IMR-90 (cell line): ENCODE measurements at regions not wholly inside any gene's neighbourhood (a gene's known extent, or its start where the extent isn't known, plus 50 kb on each side); places are given as distances from the start of the nearest gene placed in this dataset.

Experiments
- ATAC-seq: fragments of 200-7000 bp; cut with Tn5 transposase; 2 replicates; pipeline ENCODE4 v1.9.1; 2020; ENCODE audit warnings: low read depth, mild to moderate bottlenecking, moderate library complexity
- BruUV-seq: library from RNA; stranded (reverse); fragments of 400-500 nt; replicated peaks from 2 replicates; lab custom pipeline; 2021; lab: Mats Ljungman, UMichigan
- CTCF ChIA-PET: fragments of 300-600 bp; formaldehyde crosslinking; extraction: SDS; loops from one replicate; lab custom pipeline; 2021; ENCODE audit warnings: antibody characterized with exemption; lab: Yijun Ruan, JAX
- POLR2A ChIA-PET: fragments of 300-600 bp; sonication (Branson Sonifier 250); formaldehyde crosslinking; loops from one replicate; lab custom pipeline; 2022; ENCODE audit warnings: antibody characterized with exemption; ENCODE audit not compliant: unreplicated experiment; lab: Charles Lee
- DNase-seq: peaks from one replicate; pipeline ENCODE4 v3.0.0; 2013
- H2AFZ ChIP-seq: replicated peaks from 2 replicates; pipeline ENCODE3; 2013; ENCODE audit warnings: low read length, mild to moderate bottlenecking; ENCODE audit not compliant: poor library complexity
- H2AK5ac ChIP-seq: 2 replicates; pipeline ENCODE4 v1.6.1; 2013; ENCODE audit warnings: low read depth, low read length, inconsistent platforms
- H2AK9ac ChIP-seq: replicated peaks from 2 replicates; pipeline ENCODE3; 2013; ENCODE audit warnings: mild to moderate bottlenecking, low read depth, low read length, moderate library complexity; ENCODE audit not compliant: poor library complexity
- H2BK120ac ChIP-seq: 2 replicates; pipeline ENCODE4 v1.6.1; 2013; ENCODE audit warnings: low read depth, low read length, inconsistent platforms
- H2BK15ac ChIP-seq: 3 replicates; pipeline ENCODE4 v1.6.1; 2013; ENCODE audit warnings: low read depth, low read length, inconsistent platforms
- H2BK20ac ChIP-seq: 2 replicates; pipeline ENCODE4 v1.6.1; 2013; ENCODE audit warnings: low read depth, mild to moderate bottlenecking, inconsistent platforms, low read length, moderate library complexity
- H2BK5ac ChIP-seq: 2 replicates; pipeline ENCODE4 v1.6.1; 2013; ENCODE audit warnings: mild to moderate bottlenecking, low read depth, low read length, inconsistent platforms; ENCODE audit not compliant: poor library complexity, severe bottlenecking
- H3K14ac ChIP-seq: replicated peaks from 2 replicates; pipeline ENCODE4 v1.6.1; 2013; ENCODE audit warnings: low read depth, low read length, inconsistent platforms
- H3K18ac ChIP-seq: 2 replicates; pipeline ENCODE4 v1.6.1; 2013; ENCODE audit warnings: low read depth, low read length, control low read depth
- H3K23ac ChIP-seq: 2 replicates; pipeline ENCODE4 v1.6.1; 2013; ENCODE audit warnings: low read depth, low read length, inconsistent platforms
- H3K27ac ChIP-seq: 2 replicates; pipeline ENCODE4 v1.5.1; 2013; ENCODE audit warnings: mild to moderate bottlenecking, control low read depth, low read length; ENCODE audit not compliant: insufficient read depth
- H3K27me3 ChIP-seq: 2 replicates; pipeline ENCODE4 v1.6.1; 2013; ENCODE audit warnings: low read length; ENCODE audit not compliant: control insufficient read depth, insufficient read depth
- H3K36me3 ChIP-seq: 2 replicates; pipeline ENCODE4 v1.6.1; 2013; ENCODE audit warnings: low read length, mixed read lengths; ENCODE audit not compliant: control insufficient read depth, insufficient read depth
- H3K4ac ChIP-seq: 2 replicates; pipeline ENCODE4 v1.6.1; 2013; ENCODE audit warnings: low read depth, low read length, inconsistent platforms
- H3K4me1 ChIP-seq: 2 replicates; pipeline ENCODE4 v1.6.1; 2013; ENCODE audit warnings: low read length, mixed read lengths; ENCODE audit not compliant: control insufficient read depth, insufficient read depth
- H3K4me2 ChIP-seq: 2 replicates; pipeline ENCODE4 v1.6.1; 2013; ENCODE audit warnings: low read depth, mild to moderate bottlenecking, control low read depth, low read length, moderate library complexity
- H3K4me3 ChIP-seq: 2 replicates; pipeline ENCODE4 v1.5.1; 2013; ENCODE audit warnings: low read depth, mild to moderate bottlenecking, control low read depth, low read length, moderate library complexity; ENCODE audit not compliant: insufficient read depth
- H3K56ac ChIP-seq: 2 replicates; pipeline ENCODE4 v1.6.1; 2013; ENCODE audit warnings: low read length, inconsistent platforms; ENCODE audit not compliant: insufficient read depth; ENCODE audit errors: extremely low read depth
- H3K79me1 ChIP-seq, 2 experiments: 2 replicates each; pipeline ENCODE4 v1.6.1; 2013; ENCODE audit warnings: low read length in 2 of 2, inconsistent platforms in 1 of 2, low read depth in 1 of 2
- H3K9ac ChIP-seq: 2 replicates; pipeline ENCODE4 v1.6.1; 2013; ENCODE audit warnings: low read depth, low read length, control low read depth
- H3K9me1 ChIP-seq: 2 replicates; pipeline ENCODE4 v1.6.1; 2013; ENCODE audit warnings: low read length, inconsistent platforms; ENCODE audit not compliant: insufficient read depth
- H3K9me3 ChIP-seq: 2 replicates; pipeline ENCODE4 v1.6.1; 2013; ENCODE audit warnings: low read length; ENCODE audit not compliant: control insufficient read depth, insufficient read depth
- H4K20me1 ChIP-seq: 2 replicates; pipeline ENCODE4 v1.6.1; 2013; ENCODE audit warnings: low read length, inconsistent platforms; ENCODE audit not compliant: insufficient read depth
- H4K5ac ChIP-seq: 2 replicates; pipeline ENCODE4 v1.6.1; 2013; ENCODE audit warnings: mild to moderate bottlenecking, low read depth, low read length, control low read depth
- H4K8ac ChIP-seq, 2 experiments: 2 replicates each; pipeline ENCODE4 v1.6.1; 2013; ENCODE audit warnings: low read depth in 2 of 2, low read length in 2 of 2, control low read depth in 1 of 2, inconsistent platforms in 1 of 2
- H4K91ac ChIP-seq: 2 replicates; pipeline ENCODE4 v1.6.1; 2013; ENCODE audit warnings: low read depth, low read length, inconsistent platforms; ENCODE audit not compliant: insufficient read depth
- BHLHE40 ChIP-seq: fragments of 150-350 bp; IDR thresholded peaks from 2 replicates; pipeline ENCODE4 v1.6.1; 2016; ENCODE audit warnings: mild to moderate bottlenecking, low read depth, low read length
- MAZ ChIP-seq: IDR thresholded peaks from 2 replicates; pipeline ENCODE4 v1.6.1; 2012; ENCODE audit warnings: low read depth, mild to moderate bottlenecking, low read length, improper control_type of control experiment, moderate library complexity, borderline replicate concordance
- MXI1 ChIP-seq: IDR thresholded peaks from 2 replicates; pipeline ENCODE4 v1.6.1; 2012; ENCODE audit warnings: low read depth, mild to moderate bottlenecking, low read length, moderate library complexity, borderline replicate concordance
- POLR2A ChIP-seq: IDR thresholded peaks from 2 replicates; pipeline ENCODE4 v1.6.1; 2012; ENCODE audit warnings: mild to moderate bottlenecking, low read depth, low read length
- RAD21 ChIP-seq: IDR thresholded peaks from 2 replicates; pipeline ENCODE4 v1.6.1; 2012; ENCODE audit warnings: low read length, improper control_type of control experiment
- RFX5 ChIP-seq: IDR thresholded peaks from 2 replicates; pipeline ENCODE4 v1.8.0; 2012; ENCODE audit warnings: low read depth, mild to moderate bottlenecking, low read length, moderate library complexity
- SMC3 ChIP-seq: fragments of 150-350 bp; IDR thresholded peaks from 2 replicates; pipeline ENCODE4 v1.6.1; 2016; ENCODE audit warnings: low read depth, mild to moderate bottlenecking, antibody characterized with exemption, low read length, moderate library complexity
- dilution Hi-C: fragments of 300-500 bp; cut with HindIII; formaldehyde crosslinking; loops from one replicate; pipeline ENCODE4 v1.14.3; 2018; ENCODE audit warnings: low sequenced_read_pairs; ENCODE audit not compliant: unreplicated experiment
- in situ Hi-C: fragments of 300-500 bp; cut with MboI; formaldehyde crosslinking; loops from 3 replicates; pipeline ENCODE4 v1.14.3; 2019; ENCODE audit warnings: low sequenced_read_pairs, inconsistent platforms, mixed read lengths
- intact Hi-C: fragments of 100-400 bp; cut with micrococcal nuclease; formaldehyde crosslinking; loops from 2 replicates; pipeline ENCODE4 v1.10.0; 2022
- TF ChIP-seq, protein P1 (sequence below): fragments of 150-350 bp; IDR thresholded peaks from 2 replicates; pipeline ENCODE4 v1.6.1; 2016; ENCODE audit warnings: low read depth, mild to moderate bottlenecking, low read length, moderate library complexity, borderline replicate concordance
- TF ChIP-seq, protein P2 (sequence below): fragments of 150-350 bp; IDR thresholded peaks from 2 replicates; pipeline ENCODE4 v1.6.1; 2017; ENCODE audit warnings: mild to moderate bottlenecking, antibody characterized with exemption, low read length, low read depth

DNA sequence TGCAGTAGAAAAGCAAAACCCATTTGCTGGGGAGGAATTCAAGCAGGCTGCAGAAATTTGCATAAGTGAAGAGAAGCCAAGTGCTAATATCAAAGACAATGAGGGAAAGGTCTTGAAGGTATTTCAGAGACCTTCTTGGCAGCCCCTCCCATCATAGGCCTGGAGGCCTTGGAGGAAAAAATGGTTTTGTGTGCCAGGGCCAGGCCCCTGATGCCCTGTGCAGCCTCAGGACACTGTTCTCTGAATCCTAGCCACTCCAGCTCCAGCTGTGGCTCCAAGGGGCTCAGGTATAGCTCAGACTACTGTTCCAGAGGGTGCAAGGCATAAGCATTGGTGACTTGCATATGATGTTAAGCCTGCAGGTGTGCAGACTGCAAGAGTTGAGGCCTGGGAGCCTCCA, 463.2 kb upstream of the ATXN8OS start:
- H4K5ac ChIP-seq: no peak overlapping the region
- no peaks in the 10 kb centered on the region for H3K79me1 ChIP-seq
- no peak overlapping the region for H4K8ac ChIP-seq
- no TSS peak for BruUV-seq
- ChIA-PET CTCF (no interaction called here), POLR2A (no interaction called here)
- H3K4ac ChIP-seq: no peak overlapping the region
- dilution Hi-C loops (no loop called here), intact Hi-C loops (no loop called here), in situ Hi-C loops (no loop called here)
- H4K91ac ChIP-seq: no peak overlapping the region
- H3K23ac ChIP-seq: no peak overlapping the region
- no peaks in the 10 kb centered on the region for H3K4me1 ChIP-seq
- H2AK9ac ChIP-seq: no peak overlapping the region
- H3K18ac ChIP-seq: no peak overlapping the region
- DNase-seq (no peak), ATAC-seq (no peak)
- H4K20me1 ChIP-seq: no peaks in the 10 kb centered on the region
- TF ChIP-seq, protein P1, sequence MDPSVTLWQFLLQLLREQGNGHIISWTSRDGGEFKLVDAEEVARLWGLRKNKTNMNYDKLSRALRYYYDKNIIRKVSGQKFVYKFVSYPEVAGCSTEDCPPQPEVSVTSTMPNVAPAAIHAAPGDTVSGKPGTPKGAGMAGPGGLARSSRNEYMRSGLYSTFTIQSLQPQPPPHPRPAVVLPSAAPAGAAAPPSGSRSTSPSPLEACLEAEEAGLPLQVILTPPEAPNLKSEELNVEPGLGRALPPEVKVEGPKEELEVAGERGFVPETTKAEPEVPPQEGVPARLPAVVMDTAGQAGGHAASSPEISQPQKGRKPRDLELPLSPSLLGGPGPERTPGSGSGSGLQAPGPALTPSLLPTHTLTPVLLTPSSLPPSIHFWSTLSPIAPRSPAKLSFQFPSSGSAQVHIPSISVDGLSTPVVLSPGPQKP: no peak
- TF ChIP-seq RAD21: no peak
- TF ChIP-seq MAZ: no peak
- TF ChIP-seq BHLHE40: no peak
- TF ChIP-seq SMC3: no peak
- TF ChIP-seq POLR2A: no peak
- no peak for TF ChIP-seq RFX5
- TF ChIP-seq, protein P2, sequence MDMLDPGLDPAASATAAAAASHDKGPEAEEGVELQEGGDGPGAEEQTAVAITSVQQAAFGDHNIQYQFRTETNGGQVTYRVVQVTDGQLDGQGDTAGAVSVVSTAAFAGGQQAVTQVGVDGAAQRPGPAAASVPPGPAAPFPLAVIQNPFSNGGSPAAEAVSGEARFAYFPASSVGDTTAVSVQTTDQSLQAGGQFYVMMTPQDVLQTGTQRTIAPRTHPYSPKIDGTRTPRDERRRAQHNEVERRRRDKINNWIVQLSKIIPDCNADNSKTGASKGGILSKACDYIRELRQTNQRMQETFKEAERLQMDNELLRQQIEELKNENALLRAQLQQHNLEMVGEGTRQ: no peak
- TF ChIP-seq MXI1: no peak
- no peak overlapping the region for H3K4me2 ChIP-seq
- H3K9me3 ChIP-seq: peaks cover 16% of the 10 kb centered on the region
- no peaks in the 10 kb centered on the region for H3K27me3 ChIP-seq
- no peak overlapping the region for H3K9ac ChIP-seq
- H2BK5ac ChIP-seq: no peak overlapping the region
- H3K9me1 ChIP-seq: no peaks in the 10 kb centered on the region
- H3K56ac ChIP-seq: no peak overlapping the region
- H2AFZ ChIP-seq: no peak overlapping the region
- H3K4me3 ChIP-seq: no peak overlapping the region
- H3K27ac ChIP-seq: no peak overlapping the region
- H2BK120ac ChIP-seq: no peak overlapping the region
- H2BK20ac ChIP-seq: no peak overlapping the region
- H2AK5ac ChIP-seq: no peak overlapping the region
- no peak overlapping the region for H2BK15ac ChIP-seq
- H3K36me3 ChIP-seq: no peaks in the 10 kb centered on the region
- H3K14ac ChIP-seq: no peak overlapping the region
